H9 (cell line): ENCODE measurements at regions not wholly inside any gene's neighbourhood (a gene's known extent, or its start where the extent isn't known, plus 50 kb on each side); places are given as distances from the start of the nearest gene placed in this dataset.
A peak's percentile ranks its signal among the peaks of the same experiment; 100 is the strongest.

Experiments
- DNase-seq: peaks from one replicate; pipeline ENCODE4 v3.0.0-alpha.2; 2017
- H2AFZ ChIP-seq: one replicate; pipeline ENCODE4 v1.6.1; 2013; ENCODE audit warnings: mild to moderate bottlenecking, low read length, control low read depth, moderate library complexity
- H2AK5ac ChIP-seq: 2 replicates; pipeline ENCODE4 v1.6.1; 2013; ENCODE audit warnings: low read length, control low read depth, mixed read lengths; ENCODE audit not compliant: insufficient read length
- H2BK120ac ChIP-seq: one replicate; pipeline ENCODE4 v1.6.1; 2013; ENCODE audit warnings: low read depth, mild to moderate bottlenecking, low read length, control low read depth, inconsistent platforms; ENCODE audit not compliant: poor library complexity, severe bottlenecking
- H2BK12ac ChIP-seq: 2 replicates; pipeline ENCODE4 v1.6.1; 2013; ENCODE audit warnings: low read length, control low read depth, mixed read lengths, low read depth; ENCODE audit not compliant: insufficient read length
- H2BK15ac ChIP-seq: 2 replicates; pipeline ENCODE4 v1.6.1; 2013; ENCODE audit warnings: low read depth, low read length, control low read depth
- H2BK20ac ChIP-seq: one replicate; pipeline ENCODE4 v1.6.1; 2013; ENCODE audit warnings: low read depth, mild to moderate bottlenecking, low read length, control low read depth, inconsistent platforms; ENCODE audit not compliant: poor library complexity, severe bottlenecking
- H2BK5ac ChIP-seq: 2 replicates; pipeline ENCODE4 v1.6.1; 2013; ENCODE audit warnings: low read length, control low read depth, mixed read lengths; ENCODE audit not compliant: insufficient read length
- H3K14ac ChIP-seq: 2 replicates; pipeline ENCODE4 v1.6.1; 2013; ENCODE audit warnings: low read length, control low read depth; ENCODE audit not compliant: insufficient read depth
- H3K18ac ChIP-seq: 2 replicates; pipeline ENCODE4 v1.6.1; 2013; ENCODE audit warnings: low read depth, mild to moderate bottlenecking, mixed read lengths, low read length, control low read depth; ENCODE audit not compliant: insufficient read length
- H3K23ac ChIP-seq: 2 replicates; pipeline ENCODE4 v1.6.1; 2013; ENCODE audit warnings: low read length, control low read depth, mixed read lengths, low read depth; ENCODE audit not compliant: insufficient read length
- H3K23me2 ChIP-seq: 2 replicates; pipeline ENCODE4 v1.6.1; 2013; ENCODE audit warnings: low read depth, mild to moderate bottlenecking, mixed read lengths, low read length, control low read depth; ENCODE audit not compliant: insufficient read length, poor library complexity, severe bottlenecking
- H3K27ac ChIP-seq: 2 replicates; pipeline ENCODE4 v1.5.1; 2013; ENCODE audit warnings: low read length, control low read depth, mixed read lengths, low read depth; ENCODE audit not compliant: insufficient read length
- H3K27me3 ChIP-seq: 2 replicates; pipeline ENCODE4 v1.6.1; 2013; ENCODE audit warnings: low read length, control low read depth, inconsistent platforms; ENCODE audit not compliant: insufficient read depth
- H3K4ac ChIP-seq: 2 replicates; pipeline ENCODE4 v1.6.1; 2013; ENCODE audit warnings: low read depth, mild to moderate bottlenecking, control low read depth, inconsistent platforms, low read length, moderate library complexity
- H3K4me1 ChIP-seq: 2 replicates; pipeline ENCODE4 v1.6.1; 2013; ENCODE audit warnings: low read length, control low read depth, inconsistent platforms; ENCODE audit not compliant: insufficient read depth
- H3K4me2 ChIP-seq: 2 replicates; pipeline ENCODE4 v1.6.1; 2013; ENCODE audit warnings: low read length, control low read depth, mixed read lengths; ENCODE audit not compliant: insufficient read length, insufficient read depth
- H3K56ac ChIP-seq: 2 replicates; pipeline ENCODE4 v1.6.1; 2013; ENCODE audit warnings: low read depth, mild to moderate bottlenecking, mixed read lengths, low read length, control low read depth; ENCODE audit not compliant: insufficient read length
- H3K79me1 ChIP-seq: 2 replicates; pipeline ENCODE4 v1.6.1; 2013; ENCODE audit warnings: low read depth, mild to moderate bottlenecking, moderate library complexity, low read length, control low read depth, inconsistent platforms; ENCODE audit not compliant: insufficient read depth, poor library complexity, severe bottlenecking
- H3K79me2 ChIP-seq: 2 replicates; pipeline ENCODE4 v1.6.1; 2013; ENCODE audit warnings: low read length, control low read depth, inconsistent platforms; ENCODE audit not compliant: insufficient read depth
- H3K9ac ChIP-seq: 2 replicates; pipeline ENCODE4 v1.6.1; 2013; ENCODE audit warnings: low read length, control low read depth, mixed read lengths; ENCODE audit not compliant: insufficient read length; ENCODE audit errors: extremely low read depth
- H3K9me3 ChIP-seq: one replicate; pipeline ENCODE4 v1.6.1; 2013; ENCODE audit warnings: low read depth, low read length, inconsistent platforms; ENCODE audit not compliant: control insufficient read depth
- H3T11ph ChIP-seq: one replicate; pipeline ENCODE4 v1.6.1; 2013; ENCODE audit warnings: mild to moderate bottlenecking, low read length, control low read depth, inconsistent platforms
- H4K20me1 ChIP-seq: one replicate; pipeline ENCODE4 v1.6.1; 2013; ENCODE audit not compliant: control insufficient read depth, insufficient read length, insufficient read depth
- H4K5ac ChIP-seq: 2 replicates; pipeline ENCODE4 v1.6.1; 2013; ENCODE audit warnings: low read depth, mild to moderate bottlenecking, mixed read lengths, low read length, control low read depth; ENCODE audit not compliant: insufficient read length
- H4K8ac ChIP-seq: replicated peaks from 2 replicates; pipeline ENCODE4 v1.6.1; 2013; ENCODE audit warnings: low read length, control low read depth, mixed read lengths, low read depth; ENCODE audit not compliant: insufficient read length
- H4K91ac ChIP-seq: 2 replicates; pipeline ENCODE4 v1.6.1; 2013; ENCODE audit warnings: low read depth, mild to moderate bottlenecking, moderate library complexity, mixed read lengths, low read length, control low read depth; ENCODE audit not compliant: insufficient read length
- H3K27ac Mint-ChIP-seq, 3 experiments: 2 replicates in 2 of 3; 3 replicates in 1 of 3; pipeline ENCODE4 v1.8.0; 2020 to 2021; ENCODE audit warnings: mixed read lengths in 3 of 3, mild to moderate bottlenecking in 1 of 3, moderate library complexity in 1 of 3
- H3K27me3 Mint-ChIP-seq: 2 replicates; pipeline ENCODE4 v1.8.0; 2021; ENCODE audit warnings: low read depth, mild to moderate bottlenecking, moderate library complexity, mixed read lengths
- H3K36me3 Mint-ChIP-seq, 3 experiments: 2 replicates in 2 of 3; 3 replicates in 1 of 3; pipeline ENCODE4 v1.8.0; 2020 to 2021; ENCODE audit warnings: low read depth in 3 of 3, mixed read lengths in 3 of 3; ENCODE audit not compliant: insufficient read depth in 1 of 3
- H3K4me1 Mint-ChIP-seq, 2 experiments: 2 replicates each; pipeline ENCODE4 v1.8.0; 2020; ENCODE audit warnings: mixed read lengths in 2 of 2
- H3K4me3 Mint-ChIP-seq, 2 experiments: 2 replicates in 1 of 2; 3 replicates in 1 of 2; pipeline ENCODE4 v1.8.0; 2020 to 2021; ENCODE audit warnings: mild to moderate bottlenecking in 2 of 2, mixed read lengths in 2 of 2, moderate library complexity in 1 of 2
- H3K9me3 Mint-ChIP-seq, 2 experiments: 2 replicates in 1 of 2; 3 replicates in 1 of 2; pipeline ENCODE4 v1.8.0; 2020; ENCODE audit warnings: mild to moderate bottlenecking in 2 of 2, mixed read lengths in 2 of 2, moderate library complexity in 1 of 2
- WGBS: extraction: QIAGEN DNeasy Blood & Tissue Kit; methylation state at CpG from one replicate; pipeline ENCODE4 v1.1.7; 2013; ENCODE audit warnings: missing lambda C conversion rate, low lambda C conversion rate, mixed read lengths; ENCODE audit not compliant: insufficient read length; ENCODE audit errors: extremely low coverage; 5-methylcytosine and 5-hydroxymethylcytosine counted together
- TF ChIP-seq, protein P1 (sequence below): fragments of 200-600 bp; sonication (generic); conservative IDR thresholded peaks from 3 replicates; pipeline ENCODE4 v1.8.0; 2021; ENCODE audit warnings: antibody characterized with exemption, mild to moderate bottlenecking

DNA sequence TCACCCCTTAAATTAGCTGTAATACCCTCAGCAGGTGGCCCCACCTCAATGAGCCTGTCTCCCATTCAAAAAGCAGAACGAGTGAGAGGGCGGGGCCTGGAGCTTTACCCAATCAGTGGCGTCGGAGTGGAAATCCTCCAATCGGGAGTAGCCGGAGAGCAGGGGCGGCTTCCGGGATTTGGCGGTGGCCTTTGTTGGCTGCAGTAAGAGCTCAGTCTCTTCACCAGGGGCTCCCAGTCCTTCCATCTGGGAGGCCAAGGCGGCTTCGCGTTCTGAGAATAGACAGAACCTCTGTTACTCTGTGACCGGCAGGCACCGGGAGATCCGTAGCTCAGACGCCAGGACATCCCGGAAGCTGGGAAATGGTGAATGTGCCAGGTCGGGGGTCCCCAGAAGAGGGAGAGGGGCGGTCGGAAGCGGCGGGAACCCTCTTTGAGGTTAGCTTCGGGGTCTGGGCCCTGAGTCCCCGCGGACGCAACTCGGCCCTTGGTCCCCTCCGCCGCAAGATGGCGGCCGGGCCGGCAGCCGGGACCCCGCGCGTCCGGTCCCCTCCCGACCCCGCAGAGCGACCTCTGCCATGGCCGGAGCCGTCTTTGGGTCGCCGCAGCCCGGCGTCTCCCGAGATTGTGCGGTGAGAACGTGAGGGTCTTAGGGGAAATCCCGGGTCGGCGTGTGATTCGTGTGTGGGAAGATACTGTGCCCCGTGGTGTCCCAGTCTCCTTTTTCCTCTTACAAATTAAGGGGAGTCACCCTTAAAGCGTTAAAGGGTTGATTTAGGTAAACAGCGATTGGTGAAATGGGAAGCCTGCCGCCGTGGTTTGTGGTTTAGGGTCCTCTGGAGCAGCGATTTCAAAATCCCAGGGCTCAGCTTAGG, 160.3 kb upstream of the ZNF267 start:
- H3K23me2 ChIP-seq, result peaks cover 6% of the 10 kb centered on the region
- WGBS, result no CpG with 5 or more reads among the region's 59 CpGs
- H3K27me3 Mint-ChIP-seq, result no peaks in the 10 kb centered on the region

More for the DNA sequence above, 160.3 kb upstream of the ZNF267 start:
- H4K91ac ChIP-seq, result no peak overlapping the region
- no peak overlapping the region for H3K56ac ChIP-seq
- peaks cover 3% of the 10 kb centered on the region for H3K79me1 ChIP-seq
- H3K27ac ChIP-seq, result peak overlapping the region; percentile 75
- Mint-ChIP-seq H3K4me1 (peaks cover 29 to 31% of the 10 kb centered on the region in 2 experiments), H3K27ac (peak overlapping the region; percentile 100), H3K4me3 (peak overlapping the region; percentile 98 to 100), H3K36me3 (peaks cover 38 to 46% (median 39%) of the 10 kb centered on the region in 3 experiments), H3K9me3 (peaks cover 0 to 2% of the 10 kb centered on the region in 2 experiments; a peak in 1 of 5 replicates)
- H4K20me1 ChIP-seq, result no peaks in the 10 kb centered on the region
- peak; percentile 96 for DNase-seq
- H3K27me3 ChIP-seq, result no peaks in the 10 kb centered on the region
- H2AK5ac ChIP-seq, result no peak overlapping the region
- no peak overlapping the region for H3K23ac ChIP-seq
- H3K9ac ChIP-seq, result peak overlapping the region; percentile 96
- peak overlapping the region; percentile 99 for H3K14ac ChIP-seq
- peaks cover 6% of the 10 kb centered on the region; the same call in 1 of the 2 replicates for H3K4me1 ChIP-seq
- H3T11ph ChIP-seq, result no peak overlapping the region
- H2BK5ac ChIP-seq, result no peak overlapping the region
- H4K8ac ChIP-seq, result no peak overlapping the region
- H3K79me2 ChIP-seq, result peaks cover 1% of the 10 kb centered on the region; the same call in 1 of the 2 replicates
- peak overlapping the region; percentile 72 for H3K4me2 ChIP-seq
- TF ChIP-seq, protein P1, sequence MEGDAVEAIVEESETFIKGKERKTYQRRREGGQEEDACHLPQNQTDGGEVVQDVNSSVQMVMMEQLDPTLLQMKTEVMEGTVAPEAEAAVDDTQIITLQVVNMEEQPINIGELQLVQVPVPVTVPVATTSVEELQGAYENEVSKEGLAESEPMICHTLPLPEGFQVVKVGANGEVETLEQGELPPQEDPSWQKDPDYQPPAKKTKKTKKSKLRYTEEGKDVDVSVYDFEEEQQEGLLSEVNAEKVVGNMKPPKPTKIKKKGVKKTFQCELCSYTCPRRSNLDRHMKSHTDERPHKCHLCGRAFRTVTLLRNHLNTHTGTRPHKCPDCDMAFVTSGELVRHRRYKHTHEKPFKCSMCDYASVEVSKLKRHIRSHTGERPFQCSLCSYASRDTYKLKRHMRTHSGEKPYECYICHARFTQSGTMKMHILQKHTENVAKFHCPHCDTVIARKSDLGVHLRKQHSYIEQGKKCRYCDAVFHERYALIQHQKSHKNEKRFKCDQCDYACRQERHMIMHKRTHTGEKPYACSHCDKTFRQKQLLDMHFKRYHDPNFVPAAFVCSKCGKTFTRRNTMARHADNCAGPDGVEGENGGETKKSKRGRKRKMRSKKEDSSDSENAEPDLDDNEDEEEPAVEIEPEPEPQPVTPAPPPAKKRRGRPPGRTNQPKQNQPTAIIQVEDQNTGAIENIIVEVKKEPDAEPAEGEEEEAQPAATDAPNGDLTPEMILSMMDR, result no peak
- H2BK20ac ChIP-seq, result no peak overlapping the region
- peak overlapping the region; percentile 91 for H3K18ac ChIP-seq
- no peaks in the 10 kb centered on the region for H3K9me3 ChIP-seq
- H2AFZ ChIP-seq, result no peak overlapping the region
- H2BK12ac ChIP-seq, result no peak overlapping the region
- H2BK120ac ChIP-seq, result no peak overlapping the region
- no peak overlapping the region for H2BK15ac ChIP-seq
- H4K5ac ChIP-seq, result no peak overlapping the region
- no peak overlapping the region; the same call in 1 of the 2 replicates for H3K4ac ChIP-seq
